DMS 273 (cell line): ENCODE measurements at regions not wholly inside any gene's neighbourhood (a gene's known extent, or its start where the extent isn't known, plus 50 kb on each side); places are given as distances from the start of the nearest gene placed in this dataset.

Source experiments
- DNase-seq: peaks from one replicate; lab custom pipeline; 2025; ENCODE audit not compliant: unreplicated experiment; lab: John Stamatoyannopoulos, UW

DNA sequence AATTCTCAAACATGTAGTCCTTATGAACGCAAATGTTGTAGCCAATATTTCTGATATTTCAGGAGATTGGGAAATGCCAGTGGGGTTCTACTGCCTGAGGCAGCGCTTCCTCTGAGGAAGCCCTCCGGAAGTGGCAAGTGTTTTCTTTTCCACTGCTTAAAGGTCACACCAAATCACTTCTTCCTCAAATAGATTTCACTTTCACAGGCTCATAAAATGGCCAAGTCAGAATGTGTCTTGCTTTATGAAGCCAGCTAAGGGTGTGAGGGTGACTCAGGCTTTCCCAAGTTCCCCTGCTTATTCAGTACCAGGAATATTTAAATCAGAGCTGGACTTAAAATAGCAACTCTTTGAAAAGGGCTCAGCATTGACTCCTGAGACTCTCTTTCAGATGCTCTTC is 514.2 kb upstream of the DIPK2B start:
- DNase-seq, result no peak

- DNase-seq, result no peak
These were observed 511.4 kb upstream of the DIPK2B start for GRCh38 chrX:45712067-45712466.

GRCh38 chrX:45711231-45711630 is 510.6 kb upstream of the DIPK2B start:
- no peak for DNase-seq

GRCh38 chrX:45710081-45710801 is 509.6 kb upstream of the DIPK2B start:
- DNase-seq, result no peak

GRCh38 chrX:45709381-45709780 is 508.7 kb upstream of the DIPK2B start:
- no peak for DNase-seq

DNA sequence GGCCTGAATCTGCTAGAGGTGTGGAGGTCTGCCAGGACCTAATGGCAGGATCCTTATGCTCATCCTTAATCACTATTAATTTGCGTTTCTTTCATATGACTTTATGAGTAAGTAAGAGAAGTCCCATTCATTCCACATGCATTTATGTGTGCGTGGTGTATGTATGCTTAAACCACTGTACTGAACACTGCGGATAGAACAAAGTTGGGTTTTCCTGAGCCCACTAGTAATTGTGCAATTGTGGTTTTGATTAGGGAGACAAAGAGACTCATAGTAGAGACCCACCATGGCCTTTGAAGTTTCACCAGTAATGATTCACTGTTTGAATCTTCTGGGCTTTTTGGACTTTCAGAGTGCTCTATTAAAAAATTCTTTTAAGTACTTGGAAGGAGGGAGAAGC is 498.5 kb upstream of the DIPK2B start:
- DNase-seq, result no peak

DNA sequence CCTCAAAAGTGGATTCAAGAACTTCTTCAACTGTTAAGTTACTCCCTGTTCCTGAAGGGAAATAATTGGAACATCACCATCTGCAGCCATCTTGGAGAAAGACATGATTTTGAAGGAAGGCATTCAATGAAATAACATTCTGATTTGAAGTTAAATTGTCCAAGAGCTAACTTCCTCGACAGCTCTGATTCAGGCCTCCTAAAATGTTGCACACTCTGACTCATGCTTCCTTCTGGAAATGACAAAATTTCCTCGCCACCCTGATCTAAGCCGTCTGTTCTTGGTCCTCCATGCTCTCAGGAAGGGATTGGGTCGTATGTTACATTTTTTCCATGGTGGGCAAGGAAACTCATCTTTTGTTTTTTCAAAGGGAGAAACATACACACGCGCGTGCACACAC is 496.9 kb upstream of the DIPK2B start:
- no peak for DNase-seq

DNA sequence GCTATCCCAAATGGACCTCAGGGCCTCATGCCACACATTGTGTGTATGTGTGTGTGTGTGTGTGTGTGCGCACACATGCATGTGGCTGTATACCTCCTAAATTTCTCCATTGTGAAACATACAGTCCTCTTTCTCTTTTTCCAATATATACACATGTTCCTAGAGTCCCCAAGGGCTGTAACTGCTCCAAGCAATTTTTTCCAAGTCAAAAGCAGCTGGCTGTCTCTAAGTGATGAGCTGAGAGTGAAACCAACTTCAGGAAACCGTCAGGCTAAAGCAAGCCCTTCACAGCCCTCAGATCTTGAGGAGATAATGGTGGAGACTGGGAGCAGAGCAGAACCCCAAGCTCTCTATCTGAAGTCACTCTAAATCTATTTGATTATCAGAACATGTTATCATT is 496.1 kb upstream of the DIPK2B start:
- no peak for DNase-seq

DNA sequence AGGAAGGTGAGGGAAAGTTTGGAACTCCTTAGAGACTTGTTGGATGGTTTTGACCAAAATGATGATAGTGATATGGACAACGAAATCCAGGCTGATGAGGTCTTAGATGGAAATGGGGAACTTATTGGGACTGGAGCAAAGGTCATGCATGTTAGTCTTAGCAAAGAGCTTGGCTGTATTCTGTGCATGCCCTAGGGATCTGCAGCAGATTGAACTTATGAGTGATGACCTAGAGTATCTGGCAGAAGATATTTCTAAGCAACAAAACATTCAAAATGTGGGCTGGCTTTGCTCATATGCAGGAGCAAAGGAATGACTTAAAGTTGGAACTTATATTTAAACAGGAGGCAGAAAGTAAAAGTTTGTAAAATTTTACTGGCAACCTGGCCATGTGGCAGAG is 489.3 kb upstream of the DIPK2B start:
- no peak for DNase-seq

GRCh38 chrX:45683914-45684313 is 483.2 kb upstream of the DIPK2B start:
- DNase-seq, result no peak

DNA sequence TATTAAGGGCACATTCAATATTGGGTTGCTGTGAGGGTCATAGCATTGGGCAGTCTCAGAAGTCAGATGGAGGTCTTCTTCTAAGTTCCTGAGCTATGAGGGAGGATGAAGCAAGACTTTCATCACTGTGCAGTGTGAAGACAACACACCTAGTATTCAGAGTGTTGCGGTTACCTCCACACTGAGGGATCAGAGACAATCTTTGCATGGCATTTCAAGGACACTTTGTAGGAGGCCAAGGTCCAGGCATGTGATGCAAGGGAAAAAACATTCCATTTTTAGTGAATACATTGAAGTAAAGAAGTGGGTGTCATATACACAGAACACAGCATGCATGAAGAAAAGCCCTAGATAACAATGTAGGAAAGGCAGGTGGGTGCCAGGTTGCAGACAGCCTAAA is 481.2 kb upstream of the DIPK2B start:
- no peak for DNase-seq

GRCh38 chrX:45669715-45670340 is 469.2 kb upstream of the DIPK2B start:
- DNase-seq, result no peak

GRCh38 chrX:45668686-45669443 is 468.2 kb upstream of the DIPK2B start:
- no peak for DNase-seq

GRCh38 chrX:45667666-45668065 is 467.0 kb upstream of the DIPK2B start:
- no peak for DNase-seq

- no peak for DNase-seq
These were observed 464.1 kb upstream of the DIPK2B start for GRCh38 chrX:45664727-45665290.

GRCh38 chrX:45660477-45660876 is 459.8 kb upstream of the DIPK2B start:
- DNase-seq, result no peak

- DNase-seq, result no peak
These were observed 432.7 kb upstream of the DIPK2B start for GRCh38 chrX:45633419-45633818.

GRCh38 chrX:45632506-45632905 is 431.8 kb upstream of the DIPK2B start:
- DNase-seq, result no peak

DNA sequence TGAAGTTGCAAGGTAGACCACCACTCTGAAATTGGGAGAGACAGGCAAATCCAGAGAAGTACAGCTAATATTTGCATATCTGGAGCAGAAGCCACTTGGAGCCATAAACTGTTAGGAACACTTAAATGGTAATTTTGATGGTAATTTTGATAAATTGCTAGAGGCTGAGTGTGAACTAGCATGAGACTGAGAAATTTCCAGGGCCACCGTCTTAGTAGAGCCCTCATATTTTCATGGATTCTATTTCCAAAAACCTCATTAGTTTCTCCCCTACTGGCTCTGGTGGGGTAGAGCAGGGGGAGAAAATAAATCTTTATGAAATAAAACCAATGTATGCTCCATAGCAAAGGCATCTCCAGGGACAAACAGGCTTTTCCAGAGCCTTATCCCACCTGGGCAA is 429.4 kb upstream of the DIPK2B start:
- DNase-seq, result no peak

GRCh38 chrX:45628041-45628440 is 427.4 kb upstream of the DIPK2B start:
- DNase-seq, result no peak

- no peak for DNase-seq
These were observed 422.6 kb upstream of the DIPK2B start for GRCh38 chrX:45623266-45623665.

DNA sequence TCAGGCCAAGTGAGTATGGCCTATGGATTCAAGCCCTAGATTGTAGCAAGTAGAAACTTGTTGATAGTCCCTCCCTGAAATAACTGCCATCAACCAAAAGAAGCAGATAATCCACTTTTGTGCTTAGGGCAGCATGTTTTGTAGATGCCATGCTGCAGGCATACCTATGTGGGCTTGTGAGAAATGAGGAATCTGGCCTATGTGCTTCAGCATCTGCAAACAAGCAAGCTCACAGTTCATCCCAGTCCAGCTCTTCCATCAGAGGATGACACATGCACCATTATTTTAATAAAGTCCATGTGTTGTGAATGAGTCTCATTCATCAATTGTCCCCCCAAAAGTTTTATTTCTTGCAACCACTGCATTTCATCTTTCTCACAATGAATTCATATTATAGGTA is 421.9 kb upstream of the DIPK2B start:
- no peak for DNase-seq
